Myocyte (in vitro differentiated cells): ENCODE measurements at regions not wholly inside any gene's neighbourhood (a gene's known extent, or its start where the extent isn't known, plus 50 kb on each side); places are given as distances from the start of the nearest gene placed in this dataset.

Source experiments
- DNase-seq: peaks from one replicate; pipeline ENCODE4 v3.0.0-alpha.2; 2012; ENCODE audit warnings: low read depth

DNA sequence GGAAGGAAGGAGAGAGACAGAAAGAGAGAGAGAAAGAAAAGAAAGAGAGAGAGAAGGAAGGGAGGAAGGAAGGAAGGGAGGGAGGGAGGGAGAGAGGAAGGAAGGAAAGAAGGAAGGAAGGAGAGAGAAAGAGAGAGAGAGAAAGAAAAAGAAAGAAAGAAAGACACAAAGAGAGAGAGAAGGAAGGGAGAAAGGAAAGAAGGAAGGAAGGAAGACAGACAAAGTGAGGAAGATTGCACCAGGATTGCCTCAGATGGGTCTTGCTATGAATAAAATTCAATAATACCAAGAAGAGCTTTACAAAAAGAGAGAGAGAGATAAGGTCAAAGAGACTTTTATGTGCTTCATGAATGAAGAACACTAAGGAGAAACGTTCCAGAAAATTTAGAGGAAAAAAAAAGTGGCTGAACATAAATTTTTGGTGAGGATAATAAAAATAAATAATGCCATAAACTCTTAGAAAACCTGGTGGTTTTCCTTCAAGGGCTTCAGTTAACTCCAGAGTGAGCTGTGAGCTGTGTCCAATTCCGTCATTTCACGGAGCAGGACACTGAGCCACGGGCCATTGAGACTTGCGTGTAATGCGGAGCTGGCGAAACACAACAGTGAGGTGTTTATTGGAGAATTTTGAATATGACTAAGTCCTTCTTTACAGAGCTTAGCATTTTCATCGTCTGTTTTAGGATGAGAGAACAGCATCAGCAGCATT is 72.7 kb upstream of the TNRC6C start:
- DNase-seq: no peak

DNA sequence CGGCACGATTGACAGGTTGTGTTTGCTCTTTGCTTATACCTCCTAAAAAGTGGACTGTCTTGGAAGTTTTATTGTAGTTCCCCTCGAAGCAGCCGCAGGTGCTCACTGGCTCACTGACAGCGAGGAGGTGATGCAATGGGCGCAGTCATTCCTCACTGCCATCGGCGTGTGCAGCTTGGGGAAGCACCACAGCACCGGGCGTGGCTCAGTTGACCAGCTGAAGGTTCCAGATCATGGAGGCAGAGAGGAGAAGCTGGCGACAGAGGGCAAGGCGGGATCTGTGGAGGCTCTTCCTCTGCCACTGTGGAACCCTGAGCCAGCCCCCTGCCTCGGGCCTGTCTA is 72.1 kb upstream of the TNRC6C start:
- no peak for DNase-seq

DNA sequence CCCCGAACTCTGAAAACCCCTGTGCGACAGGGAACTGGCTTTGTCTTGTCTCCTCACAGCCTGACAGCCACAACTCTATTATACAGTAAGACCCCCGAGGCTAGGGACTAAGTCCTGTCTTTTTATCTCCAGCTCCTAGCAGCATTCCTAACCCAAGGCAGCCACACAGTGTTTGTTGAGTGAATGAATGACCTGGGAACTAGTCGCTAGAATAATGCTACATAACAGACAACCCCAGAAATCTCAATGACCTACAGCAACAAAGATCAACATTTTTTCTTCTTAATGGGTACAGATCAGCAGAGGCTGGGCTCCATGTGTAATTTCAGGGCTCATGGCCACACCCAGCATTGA is 71.4 kb upstream of the TNRC6C start:
- no peak for DNase-seq

DNA sequence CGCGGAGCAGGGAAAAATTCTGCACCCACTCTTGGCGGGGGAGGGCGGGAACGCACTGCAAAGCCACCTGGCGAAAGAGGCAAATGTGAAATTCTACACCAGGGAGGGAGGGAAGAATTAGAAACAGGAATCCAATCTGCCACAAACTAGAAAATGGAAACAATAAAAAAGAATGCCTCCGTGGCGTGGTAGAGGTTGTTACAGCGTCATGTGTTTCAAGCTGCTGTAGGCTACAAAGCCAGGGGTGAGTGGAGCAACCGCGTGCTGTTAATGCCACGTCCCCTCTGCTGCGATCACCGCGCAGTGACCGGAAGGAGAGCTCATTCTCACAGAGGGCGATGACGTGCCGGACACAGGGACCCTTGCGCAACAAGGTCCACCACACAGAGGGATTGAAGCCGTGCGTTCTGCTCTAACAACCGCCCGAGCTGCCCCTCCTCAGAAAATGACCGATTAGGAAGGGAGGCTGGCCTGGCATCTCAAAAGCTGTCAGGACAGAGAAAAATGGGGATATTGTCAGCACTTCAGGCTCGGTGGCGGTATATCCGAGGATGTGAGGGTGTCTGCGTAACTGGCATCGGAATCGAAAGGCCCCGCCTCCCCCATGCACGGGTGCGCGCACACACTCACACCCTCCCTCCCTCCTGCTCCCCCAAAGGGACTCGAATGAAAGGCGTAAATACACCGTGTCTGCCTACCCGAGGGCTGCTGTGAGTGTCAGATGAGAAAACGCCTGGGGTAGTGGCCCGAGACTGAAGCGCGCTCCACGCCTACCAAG is 70.8 kb upstream of the TNRC6C start:
- peak; percentile 49 for DNase-seq

DNA sequence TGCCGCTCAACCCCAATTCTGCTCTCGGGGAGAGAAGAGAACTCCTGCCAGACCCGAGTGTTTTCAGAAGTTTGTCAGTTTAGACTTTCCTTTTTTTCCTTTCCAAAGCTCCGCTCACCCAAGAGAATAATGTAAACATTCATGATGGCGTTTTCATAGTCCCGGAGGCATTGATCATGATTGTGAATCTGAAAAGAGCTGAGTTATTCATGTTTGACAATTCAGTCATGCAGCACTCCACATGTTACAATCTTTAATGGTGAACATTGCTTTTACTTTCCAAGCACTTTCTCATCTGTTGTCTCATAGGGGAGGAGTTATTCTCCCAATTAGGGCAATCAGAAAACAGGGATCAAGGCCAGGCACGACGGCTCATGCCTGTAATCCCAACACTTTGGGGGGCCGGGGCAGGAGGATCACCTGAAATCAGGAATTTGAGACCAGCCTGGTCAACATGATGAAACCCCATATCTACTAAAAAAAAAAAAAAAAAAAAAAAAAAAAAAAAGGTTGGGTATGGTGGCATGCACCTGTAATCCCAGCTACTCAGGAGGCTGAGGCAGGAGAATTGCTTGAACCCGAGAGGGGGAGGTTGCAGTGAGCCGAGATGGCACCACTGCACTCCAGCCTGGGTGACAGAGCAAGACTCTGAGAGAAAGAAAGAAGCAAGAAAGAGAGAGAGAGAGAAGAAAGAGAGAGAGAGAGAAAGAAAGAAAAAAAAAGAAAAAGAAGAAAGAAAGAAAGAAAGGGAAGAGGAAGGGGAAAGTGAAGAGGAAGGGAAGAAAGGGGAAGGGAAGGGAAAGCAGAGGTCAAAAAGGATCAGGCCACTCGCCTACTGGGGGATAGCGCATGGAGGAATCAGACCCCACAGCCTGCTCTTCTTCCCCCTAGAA is 70.0 kb upstream of the TNRC6C start:
- no peak for DNase-seq

DNA sequence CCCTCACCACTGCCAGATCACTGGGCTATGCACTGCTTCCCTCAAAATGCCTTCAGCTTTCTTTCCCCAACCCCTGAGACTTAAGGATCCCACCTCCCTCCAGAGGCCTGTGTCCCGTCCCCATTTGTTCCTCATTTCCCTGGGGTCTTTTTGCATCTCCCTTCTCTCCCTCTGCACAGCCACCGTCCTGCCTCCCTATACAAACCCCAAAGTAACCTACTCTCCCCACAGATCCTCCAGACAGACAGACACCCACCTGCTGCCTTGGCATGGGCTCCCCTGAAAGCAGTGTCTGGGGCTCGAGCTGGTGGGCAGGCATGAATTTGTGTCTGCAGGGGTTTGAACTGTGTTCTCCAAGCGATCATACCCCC is 69.4 kb upstream of the TNRC6C start:
- no peak for DNase-seq

DNA sequence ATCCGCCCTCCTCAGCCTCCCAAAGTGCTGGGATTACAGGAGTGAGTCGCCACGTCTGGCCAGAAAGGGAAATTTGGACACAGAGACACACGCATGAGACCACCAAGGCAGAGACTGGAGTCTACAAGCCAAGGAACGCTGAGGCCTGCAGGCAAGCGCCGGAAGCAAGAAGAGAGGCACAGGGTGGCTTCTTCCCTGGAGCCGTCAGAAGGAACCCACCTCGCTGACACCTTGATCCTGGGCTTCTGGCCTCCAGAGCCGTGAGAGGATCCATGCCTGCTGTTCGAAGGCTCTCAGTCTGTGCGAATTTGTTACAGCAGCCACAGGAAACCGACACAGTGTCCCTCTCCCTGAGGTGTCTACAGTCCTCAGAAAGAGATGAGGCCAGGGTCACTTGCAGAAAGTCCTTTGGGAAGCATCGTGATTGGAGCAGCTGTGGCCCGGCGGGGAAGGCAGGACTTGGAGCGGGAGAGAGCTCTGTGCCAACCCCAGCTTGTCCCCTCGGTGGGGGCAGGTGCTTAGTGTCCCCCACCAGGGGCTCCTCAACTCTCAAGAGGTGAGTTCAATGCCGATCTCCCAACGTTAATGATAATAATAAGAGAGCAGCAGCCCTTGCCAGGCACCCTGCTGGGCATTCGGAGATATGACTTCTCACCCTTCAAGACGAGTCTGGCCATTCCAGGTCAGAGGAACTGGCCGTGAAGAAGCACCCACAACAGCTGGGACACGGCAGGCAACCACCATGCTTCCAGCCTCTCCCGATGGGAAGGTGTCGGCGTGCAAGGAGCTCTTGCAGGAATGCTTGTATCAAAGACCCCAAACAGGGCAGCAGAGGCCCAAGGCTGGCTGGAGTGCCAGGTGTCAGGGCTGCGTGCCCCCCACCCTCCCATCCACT is 68.4 kb upstream of the TNRC6C start:
- no peak for DNase-seq

DNA sequence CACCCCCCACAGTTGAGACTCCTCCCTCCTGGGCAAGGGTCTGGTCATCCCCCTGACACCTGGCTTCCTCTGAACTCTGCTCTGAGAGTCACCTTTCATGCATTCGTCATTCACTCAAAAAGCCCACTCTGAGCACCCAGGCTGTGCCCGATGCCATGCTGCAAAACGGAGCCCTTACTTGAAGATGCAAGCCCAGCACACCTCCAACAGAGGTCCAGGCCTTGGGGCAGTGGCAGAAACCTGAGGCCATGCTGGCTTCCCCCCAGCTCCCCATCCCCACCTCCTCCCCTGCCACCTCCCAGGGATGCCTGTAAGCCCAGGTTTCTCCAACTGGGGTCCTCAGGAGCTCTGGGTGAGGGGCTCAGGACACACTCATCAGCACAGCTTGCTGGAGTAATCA is 67.7 kb upstream of the TNRC6C start:
- no peak for DNase-seq

DNA sequence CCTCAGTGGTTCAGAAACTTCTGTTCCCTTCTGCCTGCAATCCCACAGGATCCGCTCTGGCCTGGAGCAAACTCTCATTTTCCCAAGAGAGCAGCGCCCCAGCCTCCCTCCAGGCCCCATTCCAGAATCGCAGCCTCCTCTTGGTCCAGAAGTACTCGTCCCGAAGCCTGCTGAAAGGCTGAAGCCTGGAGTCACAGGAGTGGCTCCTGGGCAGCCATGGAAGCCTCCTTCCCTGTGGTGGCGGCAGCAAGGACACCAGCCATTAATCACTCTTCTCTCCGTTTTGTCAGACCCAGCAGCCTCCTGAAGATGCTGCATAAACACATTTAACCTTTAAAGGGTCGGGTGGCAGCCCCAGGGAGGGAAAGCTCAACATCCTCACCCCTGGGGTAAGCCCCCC is 66.9 kb upstream of the TNRC6C start:
- no peak for DNase-seq

DNA sequence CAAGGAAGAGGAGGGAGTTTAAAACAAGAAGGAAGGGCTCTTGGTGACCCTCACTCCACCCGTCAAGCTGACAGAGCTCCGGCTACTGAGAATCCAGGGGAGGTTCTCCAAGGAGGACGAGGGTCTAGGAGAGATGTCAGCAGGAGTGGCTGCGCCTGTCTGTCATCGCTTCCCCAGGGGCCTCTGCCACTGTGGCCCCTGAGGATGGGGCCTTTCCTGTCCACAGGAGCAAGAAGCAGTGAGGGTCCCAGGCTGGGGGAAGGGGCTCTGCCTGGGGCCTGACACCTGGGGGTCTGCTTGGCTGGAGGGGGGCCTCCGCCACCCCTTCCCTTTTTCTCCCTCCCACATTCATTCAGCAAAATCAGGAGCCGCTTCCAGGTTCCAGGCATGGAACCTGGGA is 66.5 kb upstream of the TNRC6C start:
- DNase-seq: no peak

DNA sequence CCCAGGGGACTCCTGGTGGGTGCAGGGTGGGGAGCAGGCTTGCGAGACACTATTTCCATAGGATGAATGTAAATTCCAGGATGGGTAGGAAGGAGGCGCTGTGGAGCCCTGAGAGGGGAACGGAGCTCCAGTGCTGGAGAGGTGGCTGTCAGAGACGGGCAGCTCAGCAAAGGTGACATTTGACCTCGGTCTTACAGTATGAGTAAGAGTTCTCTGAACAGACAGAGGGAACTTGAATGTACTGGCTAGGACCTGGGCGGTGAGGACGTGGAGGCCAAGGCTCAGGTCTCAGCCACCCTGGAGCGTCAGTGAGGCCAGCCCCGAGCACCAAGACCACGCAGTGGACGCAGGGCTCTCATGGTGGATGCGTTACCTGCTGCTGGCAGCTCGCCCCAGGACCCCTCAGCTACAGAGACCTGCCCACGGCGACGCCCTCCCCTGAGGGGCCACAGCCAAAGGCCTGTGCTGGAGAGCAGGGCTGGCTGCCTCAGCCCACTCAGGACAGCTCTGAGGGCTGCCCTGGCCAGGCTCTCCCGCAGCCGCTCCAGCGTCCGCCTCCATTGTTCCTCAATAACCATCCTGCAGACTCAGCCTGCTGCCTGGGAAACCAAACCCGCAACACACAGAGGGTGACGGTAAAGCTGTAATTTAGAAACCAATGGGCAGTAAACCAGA is 65.9 kb upstream of the TNRC6C start:
- no peak for DNase-seq

DNA sequence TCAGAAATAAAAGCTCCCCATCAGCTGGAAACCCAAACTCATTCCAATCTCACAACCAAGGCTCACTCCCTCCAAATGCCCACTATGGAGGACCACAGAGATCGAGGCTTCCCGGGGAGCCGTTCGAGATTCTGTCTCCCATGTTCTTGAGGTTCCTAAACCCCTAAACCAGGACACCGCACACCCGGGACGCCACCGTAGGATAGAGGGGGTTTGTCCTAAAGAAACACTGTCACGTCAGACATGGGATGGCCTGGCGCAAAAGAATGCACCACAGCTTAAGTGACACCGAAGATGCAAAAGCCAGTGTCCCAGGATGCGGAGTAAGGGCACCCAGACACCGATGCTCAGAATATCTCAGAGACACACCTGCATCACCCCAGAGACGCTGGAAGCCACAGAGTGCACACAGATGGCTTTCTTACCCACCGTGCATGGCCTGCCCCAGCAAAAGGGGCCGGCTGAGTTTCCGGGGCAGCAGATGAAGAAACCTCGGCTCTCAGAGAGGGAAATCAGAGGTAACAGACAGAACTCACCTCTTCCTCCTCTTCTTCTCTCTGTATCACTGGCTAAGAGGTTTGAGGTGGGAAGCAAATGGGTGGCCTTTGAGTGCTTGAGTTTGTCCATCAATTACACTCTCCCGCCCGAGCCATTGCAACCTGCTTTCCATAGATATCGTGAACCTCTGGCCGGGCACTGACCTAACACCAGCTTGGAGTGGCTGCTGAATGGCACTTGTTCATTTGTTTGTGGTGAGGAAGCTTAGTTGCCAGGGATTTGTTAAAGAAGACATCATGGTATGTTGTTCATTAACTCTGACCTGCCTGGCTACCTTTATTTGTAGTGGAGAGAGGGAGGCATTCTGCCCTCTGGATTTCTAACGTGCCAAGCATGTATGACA is 65.1 kb upstream of the TNRC6C start:
- DNase-seq: no peak

DNA sequence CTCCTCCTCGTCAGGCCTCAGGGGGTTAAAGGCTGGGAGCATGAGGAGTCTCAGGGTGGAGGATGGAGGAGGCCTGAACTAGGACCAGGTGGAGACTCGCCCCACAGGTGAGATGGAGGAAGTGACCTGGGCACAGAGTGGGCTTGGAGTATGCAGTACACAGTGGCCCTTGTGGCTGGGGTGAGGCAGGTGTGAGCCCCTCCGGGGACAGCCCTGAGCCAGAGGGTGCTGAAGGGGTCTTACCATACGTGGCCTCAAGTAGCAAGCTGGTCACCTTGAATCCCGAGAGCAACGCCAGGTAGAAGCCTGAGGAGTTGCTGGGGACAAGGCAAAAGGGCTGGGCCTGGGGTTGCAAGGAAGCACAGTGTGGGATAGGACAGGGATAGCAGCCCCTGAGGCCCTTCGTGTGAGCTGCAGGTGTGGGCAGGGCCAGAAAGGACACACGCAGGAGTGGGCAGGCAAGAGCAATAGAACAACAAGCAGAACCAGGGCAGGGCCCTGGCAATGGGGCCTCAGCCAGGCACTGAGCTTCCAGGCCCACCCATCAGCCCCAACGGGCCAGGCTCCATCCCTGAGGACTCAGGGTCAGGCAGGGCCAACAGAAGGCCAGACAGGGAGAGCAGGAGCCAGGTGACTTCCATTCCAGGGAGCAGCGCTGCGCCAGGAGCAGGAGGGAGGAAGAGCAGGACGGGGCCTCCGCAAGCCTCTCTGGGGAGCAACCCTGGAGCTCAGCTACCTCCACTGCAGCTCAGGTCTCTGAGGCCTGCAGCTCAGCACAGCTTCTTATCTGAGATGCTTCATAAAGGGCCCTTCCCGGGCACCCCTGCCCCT is 64.2 kb upstream of the TNRC6C start:
- no peak for DNase-seq

DNA sequence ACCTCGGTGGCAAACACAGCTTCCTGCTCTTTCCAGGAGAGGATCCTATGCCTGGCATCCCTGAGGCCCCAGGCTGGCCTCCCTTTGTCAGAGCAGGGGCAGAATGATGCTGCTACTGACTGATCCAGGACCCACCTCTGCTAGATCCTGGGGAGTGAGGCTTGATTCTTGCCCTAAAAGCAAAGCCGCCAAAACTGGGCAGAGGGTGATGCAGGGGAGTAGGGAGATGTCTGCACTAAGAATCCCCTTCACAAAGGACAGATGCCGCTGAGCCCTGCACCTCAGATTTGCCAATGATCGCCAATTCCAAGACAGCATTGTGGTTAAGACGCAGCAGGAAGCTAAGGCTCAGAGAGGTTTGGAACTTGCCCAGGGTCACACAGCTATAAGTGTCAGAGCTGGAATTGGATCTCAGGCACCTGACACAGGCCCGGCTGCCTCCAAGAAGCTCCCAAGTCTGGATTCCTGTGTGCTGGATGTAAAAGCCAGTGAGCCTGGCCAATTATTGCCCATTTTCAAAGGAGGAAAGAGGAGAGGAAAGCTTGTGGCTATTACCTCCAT is 60.7 kb upstream of the TNRC6C start:
- no peak for DNase-seq

DNA sequence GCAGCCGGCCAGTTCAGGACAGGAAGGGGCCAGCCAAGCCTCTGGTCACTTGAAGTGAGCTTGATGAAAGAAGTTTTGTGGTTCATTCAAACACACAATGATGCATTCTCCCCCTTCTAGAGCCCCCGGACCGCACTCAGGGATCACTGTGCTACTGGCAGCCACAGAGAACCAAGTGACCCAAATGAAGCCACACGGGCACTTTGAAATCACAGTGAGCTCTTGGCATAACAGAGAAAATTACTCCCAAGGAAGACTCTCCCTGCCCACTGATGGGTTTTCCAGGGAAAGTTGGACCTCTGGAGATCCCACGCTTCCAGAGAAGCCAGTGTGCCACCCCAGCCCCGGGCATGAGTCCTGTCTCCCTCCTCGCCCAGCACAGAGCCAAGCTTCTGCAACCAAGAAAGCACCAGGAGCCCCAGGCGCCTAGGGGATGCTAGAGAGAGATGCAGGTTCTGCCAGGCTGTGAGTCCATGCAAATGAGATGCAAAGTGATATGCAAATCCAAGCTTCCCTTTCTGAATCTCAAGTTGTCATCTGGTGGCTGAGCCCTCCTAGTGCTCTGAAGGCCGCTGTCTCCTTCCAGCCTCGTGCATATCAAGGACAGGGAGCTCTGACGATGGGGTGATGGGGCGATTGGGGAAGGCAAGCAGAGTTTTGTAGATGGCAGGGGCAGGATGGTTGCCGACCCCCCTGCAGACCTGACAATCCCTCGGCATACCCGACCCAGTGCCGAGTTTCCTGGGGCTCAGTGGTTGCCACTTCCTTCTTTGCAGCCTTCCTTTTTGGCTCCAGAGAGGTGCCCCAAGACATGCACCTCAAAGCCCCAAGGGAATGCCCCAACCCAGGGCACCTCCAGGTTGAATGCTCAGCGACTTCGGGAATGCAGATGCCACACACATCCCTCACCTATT is 59.7 kb upstream of the TNRC6C start:
- DNase-seq: no peak

DNA sequence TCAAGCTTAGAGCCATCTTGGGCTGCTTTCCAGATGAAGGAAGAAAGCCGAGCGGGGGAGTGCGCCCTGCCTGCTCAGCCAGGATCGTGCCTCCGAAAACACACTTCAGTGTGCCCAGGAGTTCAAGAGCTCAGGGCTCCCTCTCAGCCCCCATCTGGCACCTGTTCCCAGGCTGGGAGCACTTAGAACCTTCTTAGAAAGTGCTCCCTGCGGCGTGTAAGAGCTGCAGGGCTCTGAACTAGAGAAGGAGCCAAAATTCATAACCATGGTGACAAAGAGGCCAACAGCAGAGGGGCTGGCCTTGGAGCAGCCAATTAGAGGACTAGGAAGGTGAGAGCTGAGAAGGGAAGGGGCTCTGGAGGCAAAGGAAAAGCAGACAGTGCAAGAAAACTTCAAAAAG is 59.0 kb upstream of the TNRC6C start:
- no peak for DNase-seq

DNA sequence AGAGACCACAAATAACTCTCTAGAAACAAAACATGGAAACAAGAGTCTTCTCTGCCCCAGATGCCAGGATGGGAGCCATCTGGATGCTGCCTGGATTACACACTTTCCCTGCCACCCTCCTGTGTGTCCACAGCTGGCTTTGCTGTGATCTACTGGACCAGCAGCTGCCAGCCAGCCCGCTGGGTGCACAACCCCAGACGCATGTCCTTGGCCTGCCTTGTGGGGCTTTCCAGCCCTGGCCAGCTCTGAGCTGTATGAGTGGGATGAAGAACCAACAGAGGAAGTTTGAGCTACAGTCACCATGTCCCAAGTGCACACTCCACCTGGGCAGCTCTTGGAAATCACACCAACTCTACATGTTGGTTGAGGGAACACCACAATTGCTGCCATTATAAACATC is 57.0 kb upstream of the TNRC6C start:
- DNase-seq: no peak
